ENCODE measurements at regions not wholly inside any gene's neighbourhood (a gene's known extent, or its start where the extent isn't known, plus 50 kb on each side); places are given as distances from the start of the nearest gene placed in this dataset.

- peak overlapping the region; percentile 6 for H3K27ac ChIP-seq (ENCODE audit: low read depth, low read length, severe bottlenecking)
- H3K9me3 ChIP-seq (ENCODE audit: control insufficient read depth, low read length): no peaks in the 10 kb centered on the region
- H3K4me1 ChIP-seq (ENCODE audit: control insufficient read depth, insufficient read depth, low read length, poor library complexity, severe bottlenecking): no peaks in the 10 kb centered on the region
- 59 to 76% methylated on average over 6 of the region's 6 CpGs for WGBS, 2 experiments (ENCODE audit: insufficient coverage in 2 of 2)
- H3K36me3 ChIP-seq (ENCODE audit: control insufficient read depth, insufficient read depth, low read length): no peaks in the 10 kb centered on the region
- H3K4me3 ChIP-seq (ENCODE audit: extremely low read depth, insufficient read depth, low read length, poor library complexity, severe bottlenecking): no peak overlapping the region
These were observed 753.8 kb upstream of the FOXG1 start for GRCh38 chr14:28012629-28013415.

- H3K9me3 ChIP-seq (ENCODE audit: control insufficient read depth, low read length): no peaks in the 10 kb centered on the region
- no peak overlapping the region for H3K4me3 ChIP-seq (ENCODE audit: extremely low read depth, insufficient read depth, low read length, poor library complexity, severe bottlenecking)
- no peaks in the 10 kb centered on the region for H3K4me1 ChIP-seq (ENCODE audit: control insufficient read depth, insufficient read depth, low read length, poor library complexity, severe bottlenecking)
- WGBS, 2 experiments (ENCODE audit: insufficient coverage in 2 of 2): 83 to 90% methylated on average over 1 to 2 of the region's 2 CpGs
- H3K27ac ChIP-seq (ENCODE audit: low read depth, low read length, severe bottlenecking): no peak overlapping the region
- H3K36me3 ChIP-seq (ENCODE audit: control insufficient read depth, insufficient read depth, low read length): no peaks in the 10 kb centered on the region
These were observed 746.5 kb upstream of the FOXG1 start for GRCh38 chr14:28020112-28020511.

GRCh38 chr14:28023853-28024252 lies 742.7 kb upstream of the FOXG1 start:
- 100% methylated on average over 1 of the region's 1 CpG; no CpG with 5 or more reads in 1 of the 2 experiments for WGBS, 2 experiments (ENCODE audit: insufficient coverage in 2 of 2)
- no peaks in the 10 kb centered on the region for H3K4me1 ChIP-seq (ENCODE audit: control insufficient read depth, insufficient read depth, low read length, poor library complexity, severe bottlenecking)
- H3K9me3 ChIP-seq (ENCODE audit: control insufficient read depth, low read length): no peaks in the 10 kb centered on the region
- H3K4me3 ChIP-seq (ENCODE audit: extremely low read depth, insufficient read depth, low read length, poor library complexity, severe bottlenecking): no peak overlapping the region
- H3K36me3 ChIP-seq (ENCODE audit: control insufficient read depth, insufficient read depth, low read length): no peaks in the 10 kb centered on the region
- no peak overlapping the region for H3K27ac ChIP-seq (ENCODE audit: low read depth, low read length, severe bottlenecking)

- Histone ChIP-seq H3K4me3 (ENCODE audit: extremely low read depth, insufficient read depth, low read length, poor library complexity, severe bottlenecking) (no peak overlapping the region), H3K4me1 (ENCODE audit: control insufficient read depth, insufficient read depth, low read length, poor library complexity, severe bottlenecking) (no peaks in the 10 kb centered on the region), H3K9me3 (ENCODE audit: control insufficient read depth, low read length) (no peaks in the 10 kb centered on the region), H3K36me3 (ENCODE audit: control insufficient read depth, insufficient read depth, low read length) (no peaks in the 10 kb centered on the region), H3K27ac (ENCODE audit: low read depth, low read length, severe bottlenecking) (no peak overlapping the region)
- 83% methylated on average over 1 of the region's 3 CpGs; no CpG with 5 or more reads in 1 of the 2 experiments for WGBS, 2 experiments (ENCODE audit: insufficient coverage in 2 of 2)
These were observed 714.3 kb upstream of the FOXG1 start for GRCh38 chr14:28052251-28052650.

GRCh38 chr14:28055008-28055407 lies 711.6 kb upstream of the FOXG1 start:
- no peak overlapping the region for H3K4me3 ChIP-seq (ENCODE audit: extremely low read depth, insufficient read depth, low read length, poor library complexity, severe bottlenecking)
- no peak overlapping the region for H3K27ac ChIP-seq (ENCODE audit: low read depth, low read length, severe bottlenecking)
- H3K4me1 ChIP-seq (ENCODE audit: control insufficient read depth, insufficient read depth, low read length, poor library complexity, severe bottlenecking): no peaks in the 10 kb centered on the region
- no peaks in the 10 kb centered on the region for H3K36me3 ChIP-seq (ENCODE audit: control insufficient read depth, insufficient read depth, low read length)
- WGBS, 2 experiments (ENCODE audit: insufficient coverage in 2 of 2): 70 to 100% methylated on average over 1 to 2 of the region's 3 CpGs
- H3K9me3 ChIP-seq (ENCODE audit: control insufficient read depth, low read length): no peaks in the 10 kb centered on the region

GRCh38 chr14:28057359-28058296 lies 709.0 kb upstream of the FOXG1 start:
- no peak overlapping the region for H3K4me3 ChIP-seq (ENCODE audit: extremely low read depth, insufficient read depth, low read length, poor library complexity, severe bottlenecking)
- peaks cover 7% of the 10 kb centered on the region for H3K4me1 ChIP-seq (ENCODE audit: control insufficient read depth, insufficient read depth, low read length, poor library complexity, severe bottlenecking)
- no peaks in the 10 kb centered on the region for H3K9me3 ChIP-seq (ENCODE audit: control insufficient read depth, low read length)
- H3K36me3 ChIP-seq (ENCODE audit: control insufficient read depth, insufficient read depth, low read length): no peaks in the 10 kb centered on the region
- 100% methylated on average over 2 of the region's 4 CpGs; no CpG with 5 or more reads in 1 of the 2 experiments for WGBS, 2 experiments (ENCODE audit: insufficient coverage in 2 of 2)
- H3K27ac ChIP-seq (ENCODE audit: low read depth, low read length, severe bottlenecking): no peak overlapping the region

- H3K4me3 ChIP-seq (ENCODE audit: extremely low read depth, insufficient read depth, low read length, poor library complexity, severe bottlenecking): no peak overlapping the region
- no peak overlapping the region for H3K27ac ChIP-seq (ENCODE audit: low read depth, low read length, severe bottlenecking)
- H3K9me3 ChIP-seq (ENCODE audit: control insufficient read depth, low read length): no peaks in the 10 kb centered on the region
- H3K36me3 ChIP-seq (ENCODE audit: control insufficient read depth, insufficient read depth, low read length): no peaks in the 10 kb centered on the region
- H3K4me1 ChIP-seq (ENCODE audit: control insufficient read depth, insufficient read depth, low read length, poor library complexity, severe bottlenecking): peaks cover 7% of the 10 kb centered on the region
- WGBS, 2 experiments (ENCODE audit: insufficient coverage in 2 of 2): 100% methylated on average over 1 of the region's 1 CpG
These were observed 707.3 kb upstream of the FOXG1 start for GRCh38 chr14:28059254-28059653.

- H3K4me3 ChIP-seq (ENCODE audit: extremely low read depth, insufficient read depth, low read length, poor library complexity, severe bottlenecking): no peak overlapping the region
- H3K4me1 ChIP-seq (ENCODE audit: control insufficient read depth, insufficient read depth, low read length, poor library complexity, severe bottlenecking): peaks cover 7% of the 10 kb centered on the region
- WGBS, 2 experiments (ENCODE audit: insufficient coverage in 2 of 2): 81 to 100% methylated on average over 1 of the region's 1 CpG
- H3K9me3 ChIP-seq (ENCODE audit: control insufficient read depth, low read length): no peaks in the 10 kb centered on the region
- H3K36me3 ChIP-seq (ENCODE audit: control insufficient read depth, insufficient read depth, low read length): no peaks in the 10 kb centered on the region
- no peak overlapping the region for H3K27ac ChIP-seq (ENCODE audit: low read depth, low read length, severe bottlenecking)
These were observed 705.6 kb upstream of the FOXG1 start for GRCh38 chr14:28061006-28061405.

- no peaks in the 10 kb centered on the region for H3K36me3 ChIP-seq (ENCODE audit: control insufficient read depth, insufficient read depth, low read length)
- H3K4me1 ChIP-seq (ENCODE audit: control insufficient read depth, insufficient read depth, low read length, poor library complexity, severe bottlenecking): no peaks in the 10 kb centered on the region
- no peaks in the 10 kb centered on the region for H3K9me3 ChIP-seq (ENCODE audit: control insufficient read depth, low read length)
- H3K27ac ChIP-seq (ENCODE audit: low read depth, low read length, severe bottlenecking): no peak overlapping the region
- H3K4me3 ChIP-seq (ENCODE audit: extremely low read depth, insufficient read depth, low read length, poor library complexity, severe bottlenecking): no peak overlapping the region
These were observed 689.6 kb upstream of the FOXG1 start for GRCh38 chr14:28077021-28077420.

- H3K27ac ChIP-seq (ENCODE audit: low read depth, low read length, severe bottlenecking): no peak overlapping the region
- H3K9me3 ChIP-seq (ENCODE audit: control insufficient read depth, low read length): no peaks in the 10 kb centered on the region
- H3K4me1 ChIP-seq (ENCODE audit: control insufficient read depth, insufficient read depth, low read length, poor library complexity, severe bottlenecking): no peaks in the 10 kb centered on the region
- WGBS, 2 experiments (ENCODE audit: insufficient coverage in 2 of 2): 93 to 100% methylated on average over 1 to 2 of the region's 3 CpGs
- no peak overlapping the region for H3K4me3 ChIP-seq (ENCODE audit: extremely low read depth, insufficient read depth, low read length, poor library complexity, severe bottlenecking)
- no peaks in the 10 kb centered on the region for H3K36me3 ChIP-seq (ENCODE audit: control insufficient read depth, insufficient read depth, low read length)
These were observed 683.2 kb upstream of the FOXG1 start for GRCh38 chr14:28083389-28083788.

All from mesodermal cell (in vitro differentiated cells).